ENCODE measurements at regions not wholly inside any gene's neighbourhood (a gene's known extent, or its start where the extent isn't known, plus 50 kb on each side); places are given as distances from the start of the nearest gene placed in this dataset.

GRCh38 chr1:54465351-54465811 is 59.2 kb upstream of the SSBP3 start:
- DNase-seq (ENCODE audit: extremely low read depth in 1 of 4, low spot score in 3 of 4) = no peak
- Histone ChIP-seq H3K36me3 (ENCODE audit: control insufficient read depth, insufficient read depth, low read length) (no peaks in the 10 kb centered on the region), H3K27ac (ENCODE audit: extremely low read depth, low read depth, low read length) (peak overlapping the region; percentile 67; the same call in 1 of the 3 replicates), H4K20me1 (replicated peaks; ENCODE audit: control insufficient read depth, insufficient read depth, low read length) (no peaks in the 10 kb centered on the region), H3K9ac (ENCODE audit: insufficient read depth in 1 of 2, low read depth in 2 of 2, low read length in 2 of 2) (no peak overlapping the region; a peak in 1 of 4 replicates), H3K27me3 (ENCODE audit: control insufficient read depth in 2 of 2, insufficient read depth in 2 of 2, low read length in 2 of 2) (no peaks in the 10 kb centered on the region), H3K79me2 (ENCODE audit: control insufficient read depth, insufficient read depth, low read length) (no peaks in the 10 kb centered on the region), H3K9me1 (ENCODE audit: control insufficient read depth, insufficient read depth, low read length) (peaks cover 2% of the 10 kb centered on the region), H3K4me2 (ENCODE audit: insufficient read depth, low read length) (no peak overlapping the region), H2AFZ (ENCODE audit: low read depth, low read length) (peak overlapping the region; percentile 5; the same call in 1 of the 2 replicates), H3K4me3 (no peak overlapping the region), H3K4me1 (replicated peaks in 1 of 2; ENCODE audit: control insufficient read depth in 2 of 2, insufficient read depth in 2 of 2, low read length in 2 of 2) (peaks cover 30 to 36% of the 10 kb centered on the region in 2 experiments), H3K9me3 (replicated peaks; ENCODE audit: control insufficient read depth, insufficient read depth, low read depth, low read length) (no peaks in the 10 kb centered on the region; the same call in 1 of the 2 replicates)
- ATAC-seq = no peak
- TF ChIP-seq ZBTB40 (IDR thresholded peaks at IDR 0.05) = no peak
- no peak for TF ChIP-seq ZBTB40 (CRISPR knock-in tag; IDR thresholded peaks at IDR 0.05)
- peak; percentile 78 for TF ChIP-seq ZNF263 (CRISPR knock-in tag; IDR thresholded peaks at IDR 0.05; ENCODE audit: borderline replicate concordance)
- CTCF ChIA-PET (ENCODE audit: low intra/inter-chr PET ratio) = no interaction called here
- WGBS (ENCODE audit: insufficient coverage, low coverage, missing lambda C conversion rate) = 20% methylated on average over 5 of the region's 5 CpGs
- POLR2A ChIA-PET = interaction anchor here (0.5 to 1.6 kb wide), 10 partner anchors 8 to 265 kb away, joined by 3 to 8 read pairs (median 3); partner anchors contain the start of genes CYB5RL and MRPL37
- in situ Hi-C loops (cut with MboI) (no loop called here), intact Hi-C loops (cut with micrococcal nuclease) (no loop called here)
- no TSS peak for BruUV-seq (replicated peaks)
- FAIRE-seq = no peak

All from K562 (cell line).